MM.1S (cell line): ENCODE measurements at regions not wholly inside any gene's neighbourhood (a gene's known extent, or its start where the extent isn't known, plus 50 kb on each side); places are given as distances from the start of the nearest gene placed in this dataset.

Source experiments
- CTCF ChIP-seq: fragments of 300-600 bp; sonication (generic); IDR thresholded peaks from 2 replicates; pipeline ENCODE4 v1.5.1; 2016; ENCODE audit warnings: antibody characterized with exemption, low read length, mixed read lengths
- EZH2 ChIP-seq: fragments of 300-600 bp; sonication (generic); optimal IDR thresholded peaks from 2 replicates; pipeline ENCODE3; 2017; ENCODE audit warnings: low read depth, mild to moderate bottlenecking, antibody characterized with exemption, low read length, mixed read lengths

GRCh38 chr17:77427391-77427991 is 286.7 kb downstream of the SEC14L1 start:
- TF ChIP-seq CTCF = no peak
- no peak for TF ChIP-seq EZH2
